ENCODE measurements at regions not wholly inside any gene's neighbourhood (a gene's known extent, or its start where the extent isn't known, plus 50 kb on each side); places are given as distances from the start of the nearest gene placed in this dataset.

DNA sequence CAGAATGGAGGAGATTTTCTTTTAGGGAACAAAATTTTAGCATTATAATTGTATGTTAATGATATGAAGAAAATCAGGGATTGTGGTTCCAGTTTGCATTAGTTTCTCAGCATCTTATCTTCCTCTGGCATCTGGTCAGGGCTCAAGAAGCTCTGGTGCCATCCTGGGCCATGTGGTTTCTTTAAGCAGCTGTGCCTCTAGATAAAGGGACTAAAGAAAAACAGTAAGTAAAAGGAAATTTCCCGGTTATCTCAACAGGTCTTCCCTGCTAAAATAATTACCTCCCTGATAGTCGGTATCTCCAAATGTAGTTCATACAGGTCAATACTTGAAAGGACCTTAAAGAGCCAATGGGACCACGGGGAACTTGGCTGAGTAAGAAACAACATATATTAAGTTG is 375.1 kb upstream of the RBMS3 start:
- DNase-seq (ENCODE audit: low spot score) = no peak

DNA sequence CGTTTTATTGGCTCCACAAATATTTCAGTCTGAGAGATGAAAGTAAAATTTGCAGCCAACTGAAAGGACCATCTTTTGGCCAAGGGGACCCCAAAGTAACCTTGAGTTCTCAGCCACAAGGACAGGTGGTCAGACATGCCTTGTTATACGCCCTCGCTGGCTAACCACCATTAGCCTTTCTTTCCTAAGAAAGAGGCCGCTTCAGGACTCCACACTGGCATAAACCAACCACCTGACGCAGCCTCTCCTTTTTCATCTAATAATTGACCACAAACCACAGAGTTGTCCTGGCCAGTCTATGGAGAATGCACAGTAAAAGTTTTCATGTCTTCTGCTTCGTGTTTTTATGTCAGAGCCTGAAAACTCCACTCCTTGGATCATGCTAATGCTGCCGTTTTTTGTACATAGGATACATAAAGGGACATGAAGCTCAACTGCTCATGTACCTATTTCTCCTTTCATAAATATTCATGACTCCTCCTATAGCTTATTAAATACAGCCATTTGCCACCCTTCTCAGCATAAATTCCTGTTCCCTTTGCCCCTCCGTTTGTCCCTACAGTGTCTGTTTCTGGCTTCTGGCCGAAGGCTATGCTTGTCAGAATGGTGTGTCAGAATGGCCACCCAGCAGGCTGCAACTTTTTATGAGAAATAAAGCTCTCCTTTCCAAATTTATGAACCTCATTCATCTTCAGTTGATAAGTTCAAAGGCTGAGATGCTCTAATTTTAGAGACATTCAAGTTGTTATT is 374.1 kb upstream of the RBMS3 start:
- no peak for DNase-seq (ENCODE audit: low spot score)

DNA sequence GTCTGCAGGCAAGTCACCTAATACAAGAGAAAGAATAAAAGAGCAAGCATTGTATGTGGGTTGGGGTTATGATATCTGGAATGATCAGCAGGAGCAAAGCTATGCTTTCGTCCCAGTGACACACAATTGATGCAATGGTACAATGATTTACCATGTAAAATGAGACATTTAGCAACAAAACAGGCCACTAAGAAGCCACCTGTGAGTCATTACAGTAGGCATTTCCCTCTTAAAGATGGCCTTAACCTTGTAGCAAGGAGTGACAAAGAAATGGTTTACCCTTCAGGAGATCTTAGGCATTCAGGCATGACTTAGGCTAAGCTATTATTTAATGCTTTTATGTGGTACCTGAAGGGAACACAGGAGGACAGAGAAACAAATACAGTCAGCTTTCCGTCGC is 373.3 kb upstream of the RBMS3 start:
- no peak for DNase-seq (ENCODE audit: low spot score)

DNA sequence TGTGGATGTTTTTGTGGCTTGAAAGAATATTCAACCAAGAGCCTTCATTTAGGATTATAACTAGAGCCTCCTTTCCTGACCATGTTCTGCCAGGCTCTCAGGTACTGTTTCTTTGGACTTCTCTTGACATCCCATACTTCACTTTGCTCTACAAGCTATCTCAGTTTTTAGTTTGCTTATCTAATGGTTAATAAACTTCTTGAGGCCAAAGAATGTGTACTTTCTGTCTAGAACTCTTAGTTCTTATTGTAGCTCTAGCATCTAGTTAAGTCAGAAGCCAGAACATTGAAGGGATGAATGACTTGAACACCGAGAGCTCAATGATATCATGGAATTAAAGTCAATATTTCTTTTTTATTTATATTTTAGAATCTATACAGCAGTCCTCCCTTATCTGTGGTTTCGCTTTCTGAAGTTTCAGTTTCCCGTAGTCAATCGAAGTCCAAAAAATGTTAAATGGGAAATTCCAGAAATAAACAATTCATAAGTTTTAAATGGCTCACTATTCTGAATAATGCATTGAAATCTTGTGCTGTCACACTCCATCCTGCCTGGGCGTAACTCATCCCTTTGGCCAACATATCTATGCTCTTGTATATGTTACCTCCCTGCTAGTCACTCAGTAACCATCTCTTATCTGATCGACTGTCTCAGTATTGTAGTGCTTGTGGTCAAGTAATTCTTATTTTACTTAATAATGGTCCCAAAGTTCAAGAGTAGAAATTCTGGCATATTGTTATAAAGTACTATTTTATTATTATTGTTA is 368.6 kb upstream of the RBMS3 start:
- no peak for DNase-seq (ENCODE audit: low spot score)

DNA sequence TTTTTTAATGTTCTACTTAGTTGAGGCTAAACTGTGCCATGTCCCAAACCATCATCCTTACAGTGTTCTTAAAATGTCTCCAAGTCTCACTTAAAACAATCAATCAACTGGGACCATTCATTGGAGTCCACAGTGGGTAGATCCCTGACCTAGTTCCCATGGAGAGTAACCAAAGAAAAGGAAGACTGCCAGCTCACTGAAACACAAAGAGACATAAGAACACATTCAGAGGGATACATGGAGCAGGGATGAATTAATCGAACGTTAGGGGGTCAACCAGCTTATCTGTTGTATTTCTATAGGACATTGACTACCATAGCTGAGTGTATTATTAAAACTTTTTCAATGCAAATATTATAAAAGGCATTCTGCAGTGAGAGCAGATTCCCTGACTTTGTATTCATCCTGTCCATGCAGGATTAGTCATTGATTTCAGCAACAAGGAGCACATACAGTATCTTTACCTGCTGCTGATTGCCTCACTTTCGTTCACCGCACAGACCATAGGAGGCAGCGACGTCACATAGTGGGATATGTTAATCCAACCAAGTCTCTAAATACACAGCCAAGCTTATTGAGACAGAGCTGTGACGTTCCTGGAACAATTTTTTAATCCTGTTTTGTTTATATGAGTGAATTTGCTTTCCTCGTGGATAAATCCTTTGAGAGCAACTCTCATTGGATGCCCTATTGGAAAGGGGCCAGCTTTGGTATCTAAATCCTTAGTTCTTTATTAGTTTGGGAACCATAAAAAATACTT is 364.9 kb upstream of the RBMS3 start:
- DNase-seq (ENCODE audit: low spot score) = peak; percentile 38

DNA sequence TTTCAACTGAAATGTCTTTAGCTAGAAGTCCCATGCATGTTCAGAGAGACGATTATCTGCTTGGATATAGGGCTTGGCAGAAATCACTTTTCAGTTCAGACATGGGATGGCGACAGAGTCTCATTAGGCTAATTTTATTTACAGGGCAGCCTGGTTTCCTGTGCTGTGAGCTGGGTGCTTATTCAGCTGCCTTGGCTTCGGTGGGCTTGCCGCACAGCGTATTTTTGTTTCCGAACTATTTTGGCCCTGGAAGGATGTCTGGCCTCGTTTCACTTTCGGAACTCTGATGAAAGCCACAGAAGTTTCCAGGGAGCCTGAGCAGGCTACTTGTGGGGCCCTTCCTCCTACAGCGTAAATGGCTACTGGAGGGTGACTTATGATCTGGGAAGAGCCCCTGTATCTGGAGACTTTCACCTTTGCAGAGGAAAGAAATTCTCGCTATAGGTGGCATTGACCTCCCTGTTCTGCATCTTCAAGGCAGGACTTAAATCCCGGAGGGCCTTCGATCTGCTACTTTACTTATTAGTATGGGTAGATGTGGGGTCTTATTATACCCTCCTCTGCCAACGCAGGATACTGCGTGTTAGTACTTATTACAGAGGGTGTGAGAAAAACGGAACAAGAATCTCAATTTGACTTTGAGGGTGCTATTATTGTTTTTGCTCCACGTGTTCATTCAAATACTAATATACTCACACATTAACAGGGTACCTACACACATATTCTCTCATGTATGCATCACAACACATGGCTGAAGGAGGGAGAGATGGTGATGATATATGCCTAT is 364.0 kb upstream of the RBMS3 start:
- peak; percentile 79 for DNase-seq (ENCODE audit: low spot score)

DNA sequence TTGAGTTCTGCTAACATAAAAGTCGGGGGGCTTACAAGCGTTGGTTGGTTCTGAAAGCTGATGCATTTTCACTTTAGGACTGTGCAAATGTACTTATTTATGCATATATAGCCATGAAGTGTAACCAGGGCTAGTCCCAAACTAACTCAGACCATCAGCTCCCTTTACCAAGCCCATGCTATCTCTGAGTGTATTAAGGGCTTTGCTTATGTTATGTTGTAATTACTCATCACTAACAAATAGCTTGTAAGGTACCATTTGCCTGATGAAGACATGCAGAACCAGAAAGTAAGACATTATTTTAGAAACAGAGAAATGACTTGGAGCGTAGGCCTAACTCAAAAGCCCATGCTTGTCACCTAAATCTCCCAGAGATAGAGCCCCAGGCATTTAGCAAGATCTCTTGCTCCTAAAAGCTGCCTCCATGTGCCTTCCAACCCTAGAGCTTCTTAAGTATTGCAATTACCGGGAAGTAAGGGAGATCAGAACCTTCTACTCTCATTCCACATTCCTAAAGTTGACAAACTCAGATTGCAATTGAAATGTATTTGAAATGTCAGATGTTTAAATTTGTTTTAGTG is 362.9 kb upstream of the RBMS3 start:
- DNase-seq (ENCODE audit: low spot score) = no peak

DNA sequence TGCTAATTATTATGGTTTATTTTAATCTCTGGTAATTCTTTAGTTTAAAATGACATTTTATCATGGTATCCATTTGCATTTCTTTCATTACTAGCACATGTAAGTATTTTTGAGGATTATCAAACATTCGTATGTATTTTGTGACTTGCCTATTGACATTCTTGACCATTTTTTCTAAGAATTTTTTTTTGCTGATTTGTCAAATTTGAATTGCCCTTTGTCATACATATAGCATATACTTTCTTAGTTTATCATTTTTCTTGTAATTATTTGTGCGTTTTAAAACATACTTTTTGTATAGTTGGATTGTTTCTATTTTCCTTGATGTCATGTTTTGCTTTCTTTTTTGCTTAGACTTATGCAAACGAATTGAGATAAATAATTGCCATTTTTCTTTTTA is 358.5 kb upstream of the RBMS3 start:
- DNase-seq (ENCODE audit: low spot score) = no peak

DNA sequence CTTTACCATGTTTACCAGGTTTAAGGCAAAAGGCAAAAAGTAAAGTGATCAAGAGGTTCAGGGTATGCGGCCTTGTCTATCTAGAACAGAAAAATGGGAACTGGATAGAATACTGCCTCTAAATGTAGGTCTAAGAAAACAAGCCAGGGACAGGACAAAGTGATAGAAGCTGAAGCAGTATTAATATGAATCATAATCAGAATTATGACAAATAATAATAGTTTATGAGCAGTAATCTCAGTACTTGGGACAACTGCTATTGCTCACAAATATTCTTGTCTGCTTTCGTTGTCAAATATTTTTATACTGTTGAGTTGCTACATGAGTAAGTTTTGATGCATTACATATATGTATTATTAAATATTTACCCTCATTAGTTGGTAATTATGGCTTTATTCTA is 356.9 kb upstream of the RBMS3 start:
- no peak for DNase-seq (ENCODE audit: low spot score)

DNA sequence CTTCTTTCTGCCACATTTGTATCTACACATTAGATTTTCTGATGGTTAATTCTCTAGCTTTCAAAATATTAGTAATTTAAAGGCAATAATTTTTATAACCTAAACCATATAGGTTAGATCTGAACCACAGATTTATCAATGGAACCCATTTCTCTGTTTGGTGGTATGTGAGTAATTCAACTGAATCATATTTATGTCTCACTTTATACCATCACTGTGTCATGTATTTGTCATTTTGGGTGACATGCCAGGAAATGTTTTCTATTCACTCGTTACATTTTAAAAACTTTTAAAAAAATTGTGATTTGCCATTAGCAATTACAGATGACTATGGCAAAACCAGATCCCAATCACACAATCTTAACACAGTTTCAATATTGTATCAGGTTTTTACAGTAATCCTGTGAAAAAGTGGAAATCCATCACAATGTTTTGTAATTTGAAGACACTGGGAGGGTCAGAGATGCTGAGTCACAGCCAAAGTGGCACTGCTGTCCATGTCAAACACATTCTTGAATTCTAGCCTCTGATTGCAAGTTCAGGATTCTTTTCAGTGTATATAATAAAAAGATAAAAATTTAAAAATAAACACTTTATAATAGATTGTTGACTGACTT is 356.0 kb upstream of the RBMS3 start:
- DNase-seq (ENCODE audit: low spot score) = no peak

DNA sequence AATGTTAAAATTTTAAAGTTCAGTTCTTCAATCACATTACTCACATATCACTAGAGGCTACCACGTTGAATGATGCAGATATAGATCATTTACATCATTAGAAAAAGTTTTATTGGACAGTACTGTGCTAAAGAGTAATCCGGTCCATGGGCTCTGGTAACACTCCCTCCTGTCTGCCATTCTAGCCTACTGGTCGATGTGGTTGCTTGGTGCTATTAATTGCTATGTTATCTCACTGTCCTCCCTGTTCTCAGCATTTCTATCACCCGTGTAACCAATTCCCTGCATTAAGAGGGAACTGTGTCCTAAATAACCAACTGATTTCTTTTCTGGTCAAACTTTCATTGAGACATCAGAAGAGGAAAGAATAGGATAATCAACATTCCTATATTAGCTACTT is 347.5 kb upstream of the RBMS3 start:
- DNase-seq (ENCODE audit: low spot score) = no peak

DNA sequence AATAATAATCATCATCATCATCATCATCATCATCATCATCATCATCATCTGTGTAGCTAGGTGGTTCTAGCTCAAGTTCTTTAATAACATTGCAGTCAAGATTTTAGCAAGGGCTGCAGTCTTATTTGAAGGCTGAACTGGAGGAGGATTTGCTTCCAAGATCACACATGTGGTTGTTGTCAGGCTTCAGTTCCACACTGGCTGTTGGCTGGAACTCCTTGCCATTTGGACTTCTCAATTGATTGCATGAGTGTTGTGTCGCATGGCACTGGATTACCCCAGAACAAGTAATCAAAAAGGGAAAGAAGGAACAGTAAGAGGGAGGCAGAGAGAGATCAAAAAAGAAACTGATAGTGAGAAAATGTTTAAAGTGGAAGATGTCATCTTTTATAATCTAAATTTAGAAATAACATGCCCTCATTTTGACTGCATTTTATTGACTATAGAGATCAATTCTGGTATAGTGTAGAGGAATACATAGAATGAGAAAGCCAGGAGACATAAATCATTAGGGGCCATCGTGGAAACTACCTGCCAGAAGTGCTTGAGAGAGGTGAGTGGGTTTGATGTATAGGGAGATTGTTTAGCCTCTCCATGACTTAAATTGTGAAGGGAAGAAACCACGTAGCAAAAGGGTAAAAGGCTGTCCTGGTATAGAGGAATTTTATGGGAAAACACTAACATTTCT is 346.6 kb upstream of the RBMS3 start:
- no peak for DNase-seq (ENCODE audit: low spot score)

DNA sequence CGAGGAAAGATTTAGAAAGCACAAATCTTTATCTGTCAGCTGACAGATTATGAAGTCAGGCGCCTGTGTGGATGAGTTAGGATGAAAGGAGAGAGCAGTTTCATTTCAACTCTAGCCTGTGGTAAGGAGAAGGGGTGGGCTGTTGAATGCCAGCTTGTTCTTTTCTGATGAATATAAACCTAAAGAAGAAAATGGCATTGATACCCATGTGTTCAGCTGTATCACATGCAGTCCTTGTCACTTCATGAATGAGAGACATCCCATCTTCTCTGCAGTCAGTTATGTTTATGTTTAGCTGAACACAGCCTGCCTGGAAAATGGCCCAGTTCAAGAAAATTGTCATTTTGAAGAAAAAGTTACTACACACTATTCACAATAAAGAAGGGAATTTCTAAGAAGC is 345.7 kb upstream of the RBMS3 start:
- DNase-seq (ENCODE audit: low spot score) = no peak

DNA sequence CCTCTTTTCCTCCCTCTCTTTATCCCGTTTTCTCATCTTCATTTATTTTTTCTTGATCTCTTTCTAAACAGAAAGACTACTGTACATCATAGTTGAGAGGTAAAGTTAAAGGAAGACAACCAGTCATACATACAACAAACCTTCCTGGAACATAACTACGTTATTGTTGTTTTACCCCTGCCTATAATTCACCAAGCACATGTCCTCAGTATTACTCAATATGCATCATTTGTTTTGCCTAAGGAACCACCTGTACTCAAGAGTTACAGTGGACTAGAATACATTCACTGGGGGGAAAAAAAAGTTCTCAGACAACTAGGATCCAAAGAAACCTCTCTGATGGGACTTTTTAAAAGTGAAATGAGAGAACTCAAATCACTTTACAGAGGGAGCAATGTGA is 344.7 kb upstream of the RBMS3 start:
- no peak for DNase-seq (ENCODE audit: low spot score)

DNA sequence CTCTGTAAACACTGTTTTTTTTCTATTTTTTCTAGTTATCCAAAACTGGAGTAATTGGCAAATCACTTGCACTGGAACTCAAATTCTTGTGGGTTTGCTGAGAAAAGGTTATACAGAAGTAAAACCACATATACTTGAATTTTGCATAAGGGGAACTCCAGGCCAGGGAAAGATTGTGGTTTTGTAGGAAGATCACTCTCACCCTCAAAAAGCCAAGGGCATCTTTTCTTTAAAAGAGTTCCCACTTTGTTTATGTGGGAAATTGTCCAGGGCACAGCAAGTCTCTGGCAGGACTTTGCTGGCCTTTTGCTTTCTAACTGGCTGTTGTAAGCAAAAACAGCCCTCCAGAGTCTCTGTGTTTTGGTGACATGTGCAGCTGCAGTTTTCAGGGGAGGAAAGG is 340.3 kb upstream of the RBMS3 start:
- peak; percentile 51 for DNase-seq (ENCODE audit: low spot score)

DNA sequence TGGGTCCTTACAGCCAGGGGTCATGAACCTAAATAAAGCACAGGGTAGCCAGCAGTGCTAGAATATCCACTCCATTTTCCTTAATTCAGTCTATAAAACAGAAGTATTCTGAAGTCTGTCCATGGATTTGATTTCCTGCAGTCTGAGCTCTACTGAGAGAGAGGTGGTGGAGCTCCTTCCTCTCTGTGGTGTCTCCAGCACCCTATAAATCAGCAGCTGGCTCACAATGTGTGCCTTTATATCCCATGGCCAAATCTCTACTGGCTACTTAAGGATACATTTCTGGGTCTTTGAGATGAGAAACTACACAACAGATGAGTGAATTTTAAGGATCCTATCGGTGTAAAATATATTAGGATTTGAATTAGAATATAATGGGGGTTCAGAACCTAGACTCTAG is 339.9 kb upstream of the RBMS3 start:
- DNase-seq (ENCODE audit: low spot score) = no peak

DNA sequence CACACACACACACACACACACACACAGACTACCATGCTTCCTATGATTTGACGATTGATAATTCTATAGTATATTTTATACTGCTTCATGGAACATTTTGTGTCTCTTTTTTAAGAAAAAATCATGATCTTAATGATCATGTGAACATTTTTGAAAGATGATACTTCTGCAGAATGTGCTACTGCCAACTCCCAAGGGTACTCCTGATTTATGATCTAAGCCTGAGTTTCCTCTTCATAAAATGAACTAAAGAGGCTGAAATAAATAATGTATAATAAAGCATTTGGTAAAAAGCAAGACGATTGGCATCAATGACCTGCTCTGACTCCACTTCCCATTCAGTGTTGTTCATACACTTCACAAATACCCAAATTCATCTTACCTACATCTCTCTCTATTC is 333.8 kb upstream of the RBMS3 start:
- DNase-seq (ENCODE audit: low spot score) = no peak

DNA sequence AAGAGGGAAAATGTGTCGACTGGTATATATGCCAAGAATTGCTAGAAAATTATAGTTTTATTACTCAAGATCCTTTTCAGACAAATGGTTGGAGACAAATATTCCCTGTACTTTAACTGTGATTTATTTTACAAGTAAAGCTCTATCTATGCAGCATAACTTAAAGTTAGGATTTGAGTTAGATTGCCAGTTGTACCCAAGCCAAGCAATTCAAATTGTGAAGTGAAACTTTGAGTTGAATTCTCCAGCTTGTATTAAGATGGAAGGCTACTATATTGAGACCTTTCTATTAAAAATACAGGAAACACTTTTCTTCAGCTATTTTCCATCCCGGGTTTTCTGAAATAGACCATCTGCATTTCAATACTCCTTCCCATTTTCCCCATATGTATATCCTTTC is 333.1 kb upstream of the RBMS3 start:
- DNase-seq (ENCODE audit: low spot score) = no peak

DNA sequence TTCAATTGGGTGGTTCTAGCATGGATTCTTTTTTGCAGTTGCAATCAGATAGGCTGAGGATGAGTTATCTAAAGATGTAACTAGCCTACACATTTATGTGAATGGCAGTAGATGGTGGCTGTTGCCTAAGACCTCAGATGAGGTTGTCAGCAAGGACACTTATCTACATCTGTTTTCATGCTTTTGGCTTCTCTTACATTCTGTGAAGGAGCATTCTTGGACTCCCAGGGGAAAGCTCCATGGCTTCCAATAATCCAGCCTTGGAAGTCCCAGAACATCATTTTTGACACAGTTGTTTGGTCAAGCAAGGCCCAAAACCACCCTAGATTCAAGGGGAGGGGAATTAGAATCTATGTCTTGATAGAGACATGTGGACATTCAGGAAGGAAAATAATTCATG is 332.2 kb upstream of the RBMS3 start:
- DNase-seq (ENCODE audit: low spot score) = no peak

DNA sequence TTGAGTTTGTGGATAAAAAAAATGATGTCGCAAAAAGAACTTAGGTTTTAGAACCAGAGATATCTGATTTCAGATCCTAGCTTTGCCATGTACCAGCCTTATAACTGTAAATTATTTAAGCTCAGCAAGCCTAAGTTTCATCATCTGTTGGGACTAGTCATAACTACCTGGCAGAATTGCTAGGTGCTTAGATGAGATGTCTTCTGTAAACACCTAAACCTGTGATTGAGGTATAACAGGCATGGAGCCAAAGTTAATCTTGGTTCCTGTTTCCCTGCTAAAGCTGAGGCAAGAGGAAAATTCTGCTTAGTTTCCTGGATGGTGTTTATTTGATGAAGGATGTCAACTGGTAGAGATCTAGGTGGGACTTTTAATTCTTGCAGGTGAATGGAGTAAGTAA is 331.3 kb upstream of the RBMS3 start:
- DNase-seq (ENCODE audit: low spot score) = no peak

DNA sequence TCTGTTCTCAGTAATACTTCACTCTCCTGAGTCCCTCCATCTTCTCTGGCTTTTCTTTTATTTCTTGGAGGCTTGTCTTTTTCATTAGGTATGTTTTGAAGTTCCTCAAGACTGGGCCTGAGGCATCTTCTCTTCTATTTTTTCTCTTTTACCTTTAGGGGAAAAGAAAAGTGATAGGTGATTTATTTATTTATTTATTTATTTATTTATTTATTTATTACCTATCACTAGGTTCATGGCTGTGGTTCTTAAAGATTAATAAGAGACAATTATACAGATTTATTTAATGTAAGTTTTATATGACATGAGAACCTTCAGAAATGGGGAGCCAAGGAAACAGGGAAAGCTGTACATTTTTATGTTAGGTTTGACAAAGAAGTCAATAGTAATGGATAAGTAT is 330.3 kb upstream of the RBMS3 start:
- DNase-seq (ENCODE audit: low spot score) = no peak
